ENCODE measurements at regions not wholly inside any gene's neighbourhood (a gene's known extent, or its start where the extent isn't known, plus 50 kb on each side); places are given as distances from the start of the nearest gene placed in this dataset.

DNA sequence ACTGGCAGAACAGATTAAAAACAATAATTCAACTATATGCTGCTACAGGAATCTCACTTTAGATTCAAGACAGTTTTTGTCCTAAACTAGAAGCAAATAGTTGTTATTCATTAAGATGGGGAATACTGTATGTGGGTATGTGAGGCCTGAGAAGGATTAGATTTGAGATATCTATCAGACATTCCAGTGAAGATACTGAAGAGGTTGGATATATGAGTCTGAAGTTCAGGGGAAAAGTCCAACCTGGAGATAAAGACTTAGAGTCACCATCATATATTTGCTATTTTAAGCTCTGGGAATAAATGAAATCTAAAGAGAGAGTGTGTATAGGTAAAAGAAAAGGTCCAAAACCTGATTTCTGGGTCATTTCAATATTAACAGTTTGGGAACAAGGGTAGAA is 96.2 kb upstream of the RBBP8 start:
- H3K4me1 ChIP-seq (ENCODE audit: control insufficient read depth, insufficient read depth, low read length) = peaks cover 11% of the 10 kb centered on the region
- H3K27me3 ChIP-seq (ENCODE audit: control insufficient read depth, insufficient read depth, low read length) = no peaks in the 10 kb centered on the region
- H3K9me3 ChIP-seq (ENCODE audit: control insufficient read depth, insufficient read depth, low read depth, low read length) = no peaks in the 10 kb centered on the region
- H3K36me3 ChIP-seq (ENCODE audit: control insufficient read depth, insufficient read depth, low read length) = no peaks in the 10 kb centered on the region
- H3K27ac ChIP-seq (ENCODE audit: low read depth, low read length) = no peak overlapping the region
- no peak overlapping the region for H3K4me3 ChIP-seq (ENCODE audit: low read depth, low read length)
- no peak overlapping the region for H3K9ac ChIP-seq (ENCODE audit: low read length)

DNA sequence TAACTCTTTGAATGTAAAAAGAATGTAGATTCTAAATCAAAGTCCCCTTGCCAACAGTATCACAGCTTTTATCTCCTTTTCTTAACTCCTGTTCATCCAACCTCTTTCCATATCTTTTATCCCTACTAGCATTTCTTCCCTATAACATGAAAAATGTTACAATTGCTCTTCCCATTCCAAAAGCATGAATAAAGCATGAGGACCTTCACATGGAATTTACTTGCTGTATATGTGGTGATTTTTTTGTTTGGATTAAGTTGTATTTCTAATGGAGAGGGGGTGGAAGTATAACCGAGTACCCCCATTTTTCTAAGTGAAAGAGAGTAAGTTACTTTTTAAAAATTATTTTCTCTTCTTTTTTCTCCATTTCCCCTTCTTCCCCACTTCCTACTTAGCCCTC is 94.9 kb upstream of the RBBP8 start:
- Histone ChIP-seq H3K36me3 (ENCODE audit: control insufficient read depth, insufficient read depth, low read length) (no peaks in the 10 kb centered on the region), H3K4me1 (ENCODE audit: control insufficient read depth, insufficient read depth, low read length) (peaks cover 11% of the 10 kb centered on the region), H3K27ac (ENCODE audit: low read depth, low read length) (no peak overlapping the region), H3K27me3 (ENCODE audit: control insufficient read depth, insufficient read depth, low read length) (no peaks in the 10 kb centered on the region), H3K4me3 (ENCODE audit: low read depth, low read length) (no peak overlapping the region), H3K9me3 (ENCODE audit: control insufficient read depth, insufficient read depth, low read depth, low read length) (no peaks in the 10 kb centered on the region), H3K9ac (ENCODE audit: low read length) (no peak overlapping the region)

DNA sequence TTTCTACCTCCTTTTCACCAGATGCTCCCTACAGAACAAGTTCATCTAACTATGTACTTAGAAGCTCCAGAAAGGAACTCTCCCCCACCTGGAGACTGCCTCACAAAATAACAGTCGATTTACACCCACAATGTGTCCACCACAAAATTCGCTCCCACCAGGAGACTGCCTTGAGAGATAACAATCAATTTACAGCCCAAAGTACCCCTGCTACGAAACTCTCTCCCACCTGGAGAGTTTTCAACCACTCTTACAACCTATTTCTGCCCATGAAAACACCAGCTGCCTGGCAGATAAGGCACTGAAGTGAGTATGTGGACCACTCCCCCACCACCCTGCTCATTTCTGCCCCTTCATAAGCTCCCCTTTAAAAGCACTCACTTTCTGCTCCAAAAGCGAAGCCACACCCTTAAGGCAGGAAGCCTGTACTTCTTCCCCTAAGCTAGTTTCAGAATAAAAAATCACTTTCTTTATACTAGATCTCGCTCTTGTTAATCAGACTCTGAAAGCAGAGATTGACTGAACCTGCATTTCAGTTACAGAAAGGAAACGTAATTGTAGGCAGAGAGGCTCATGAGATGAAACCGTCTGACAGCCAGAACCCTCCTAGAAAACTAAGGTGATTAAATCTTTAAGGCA is 94.4 kb upstream of the RBBP8 start:
- Histone ChIP-seq H3K4me1 (ENCODE audit: control insufficient read depth, insufficient read depth, low read length) (peaks cover 11% of the 10 kb centered on the region), H3K9me3 (ENCODE audit: control insufficient read depth, insufficient read depth, low read depth, low read length) (no peaks in the 10 kb centered on the region), H3K36me3 (ENCODE audit: control insufficient read depth, insufficient read depth, low read length) (no peaks in the 10 kb centered on the region), H3K27ac (ENCODE audit: low read depth, low read length) (no peak overlapping the region), H3K27me3 (ENCODE audit: control insufficient read depth, insufficient read depth, low read length) (no peaks in the 10 kb centered on the region), H3K4me3 (ENCODE audit: low read depth, low read length) (no peak overlapping the region), H3K9ac (ENCODE audit: low read length) (no peak overlapping the region)

DNA sequence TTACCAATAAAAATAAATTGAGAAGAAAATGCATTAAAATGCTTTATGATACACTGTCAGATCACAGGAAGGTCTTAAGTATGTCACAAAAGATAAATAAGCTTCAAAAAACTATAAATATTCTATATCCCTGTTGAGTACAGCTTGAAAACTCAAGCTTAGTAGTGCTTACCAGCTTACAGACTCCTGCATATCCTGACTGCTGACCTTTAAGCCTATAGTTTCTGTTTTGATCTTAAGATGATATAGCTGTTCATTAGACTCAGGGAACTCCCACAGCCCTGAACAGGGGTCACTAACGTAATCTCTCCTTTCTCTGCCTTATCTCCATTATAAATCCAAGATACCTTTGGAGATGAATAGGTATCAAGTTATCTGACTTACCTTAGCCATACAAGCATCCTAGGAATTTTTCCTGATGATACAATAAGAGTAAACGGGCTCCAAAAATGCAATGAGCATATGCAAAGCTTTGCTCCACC is 93.7 kb upstream of the RBBP8 start:
- no peaks in the 10 kb centered on the region for H3K27me3 ChIP-seq (ENCODE audit: control insufficient read depth, insufficient read depth, low read length)
- no peaks in the 10 kb centered on the region for H3K9me3 ChIP-seq (ENCODE audit: control insufficient read depth, insufficient read depth, low read depth, low read length)
- H3K27ac ChIP-seq (ENCODE audit: low read depth, low read length) = no peak overlapping the region
- no peak overlapping the region for H3K4me3 ChIP-seq (ENCODE audit: low read depth, low read length)
- H3K4me1 ChIP-seq (ENCODE audit: control insufficient read depth, insufficient read depth, low read length) = peaks cover 11% of the 10 kb centered on the region
- H3K36me3 ChIP-seq (ENCODE audit: control insufficient read depth, insufficient read depth, low read length) = no peaks in the 10 kb centered on the region
- H3K9ac ChIP-seq (ENCODE audit: low read length) = no peak overlapping the region

DNA sequence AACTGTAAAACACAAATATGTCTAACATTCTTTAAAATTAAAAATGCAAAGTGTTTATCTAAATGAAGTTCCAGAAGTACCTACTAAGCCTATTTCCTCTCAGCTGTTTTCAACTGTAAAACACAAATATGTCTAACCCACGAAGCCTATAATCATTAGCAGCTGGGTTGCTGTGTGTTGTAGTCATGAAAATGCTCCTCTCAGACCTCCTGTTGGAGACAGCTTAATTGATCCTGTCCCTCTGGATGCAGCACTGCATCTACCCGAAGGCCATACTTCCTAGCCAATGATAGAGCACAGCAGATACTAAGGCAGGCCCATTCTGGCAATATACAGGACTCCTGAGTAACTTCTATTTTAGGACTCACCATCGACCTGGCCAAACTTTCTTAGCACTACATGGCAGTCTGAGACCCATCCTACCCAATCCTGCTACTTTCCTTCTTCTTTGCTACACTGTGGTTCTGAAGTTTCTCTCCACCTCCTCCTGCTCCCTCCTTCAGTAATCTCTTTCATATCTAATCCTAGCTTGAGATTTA is 92.5 kb upstream of the RBBP8 start:
- no peak overlapping the region for H3K27ac ChIP-seq (ENCODE audit: low read depth, low read length)
- H3K4me1 ChIP-seq (ENCODE audit: control insufficient read depth, insufficient read depth, low read length) = peaks cover 11% of the 10 kb centered on the region
- H3K9ac ChIP-seq (ENCODE audit: low read length) = no peak overlapping the region

DNA sequence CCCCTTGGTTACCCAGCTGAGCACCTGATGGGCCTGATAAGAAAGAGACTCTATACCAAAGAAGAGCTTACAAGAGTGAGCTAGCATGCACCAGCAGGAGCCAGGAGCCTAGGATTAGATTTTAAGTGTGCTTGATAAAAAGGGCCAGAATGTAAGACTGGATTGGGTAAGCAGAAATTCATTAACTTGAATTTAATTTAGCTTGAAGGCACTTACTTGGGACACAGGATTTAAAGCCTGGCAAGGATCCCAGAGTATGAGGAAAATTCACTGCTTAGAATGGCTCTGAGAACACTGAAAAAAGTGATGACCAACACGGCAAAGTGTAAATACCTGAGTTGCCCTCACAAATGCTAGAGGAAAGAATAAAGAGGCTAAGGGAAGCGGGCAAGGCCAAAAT is 91.3 kb upstream of the RBBP8 start:
- Histone ChIP-seq H3K36me3 (ENCODE audit: control insufficient read depth, insufficient read depth, low read length) (no peaks in the 10 kb centered on the region), H3K4me1 (ENCODE audit: control insufficient read depth, insufficient read depth, low read length) (peaks cover 11% of the 10 kb centered on the region), H3K27me3 (ENCODE audit: control insufficient read depth, insufficient read depth, low read length) (no peaks in the 10 kb centered on the region), H3K9ac (ENCODE audit: low read length) (no peak overlapping the region), H3K4me3 (ENCODE audit: low read depth, low read length) (no peak overlapping the region), H3K9me3 (ENCODE audit: control insufficient read depth, insufficient read depth, low read depth, low read length) (no peaks in the 10 kb centered on the region), H3K27ac (ENCODE audit: low read depth, low read length) (no peak overlapping the region)

More for the DNA sequence above, 92.5 kb upstream of the RBBP8 start:
- no peaks in the 10 kb centered on the region for H3K9me3 ChIP-seq (ENCODE audit: control insufficient read depth, insufficient read depth, low read depth, low read length)
- H3K27me3 ChIP-seq (ENCODE audit: control insufficient read depth, insufficient read depth, low read length) = no peaks in the 10 kb centered on the region
- no peak overlapping the region for H3K4me3 ChIP-seq (ENCODE audit: low read depth, low read length)
- H3K36me3 ChIP-seq (ENCODE audit: control insufficient read depth, insufficient read depth, low read length) = no peaks in the 10 kb centered on the region

DNA sequence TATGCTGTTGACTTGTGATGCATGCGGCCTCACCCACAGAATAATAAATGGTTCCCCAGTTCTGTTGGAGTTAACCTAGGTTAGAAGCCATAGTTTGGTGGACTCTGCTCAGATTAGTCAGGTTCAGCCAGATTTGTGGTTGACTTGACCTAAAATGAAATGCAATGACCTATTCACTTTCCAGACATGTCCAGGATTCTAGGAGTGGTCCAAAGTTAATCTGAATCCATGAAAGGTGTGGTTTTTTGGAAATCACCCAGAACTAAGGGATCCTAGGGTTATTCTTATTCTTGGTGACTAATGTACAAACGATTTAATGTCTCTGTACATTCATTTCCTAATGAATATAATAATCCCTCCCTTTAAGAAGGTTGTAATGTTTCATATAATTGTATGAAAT is 88.9 kb upstream of the RBBP8 start:
- no peak overlapping the region for H3K27ac ChIP-seq (ENCODE audit: low read depth, low read length)

DNA sequence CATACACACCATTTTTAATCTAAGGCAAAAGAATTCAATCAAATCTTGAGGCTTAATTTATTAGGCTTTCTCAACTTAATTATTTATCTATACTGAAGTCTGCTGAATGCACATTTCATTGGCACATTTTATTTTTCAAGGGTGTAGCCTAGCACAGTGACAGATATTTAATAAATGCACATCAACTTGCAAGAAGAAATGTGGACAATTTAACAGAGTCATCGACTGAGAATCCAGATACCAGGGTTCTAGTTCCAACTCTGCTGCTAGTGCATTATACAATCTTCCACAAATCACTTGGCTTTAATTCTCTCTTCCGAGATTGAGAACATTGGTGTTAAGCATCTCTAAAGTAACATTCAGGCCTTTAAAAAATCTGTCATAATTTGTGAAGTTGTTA is 88.5 kb upstream of the RBBP8 start:
- Histone ChIP-seq H3K27me3 (ENCODE audit: control insufficient read depth, insufficient read depth, low read length) (no peaks in the 10 kb centered on the region), H3K9me3 (ENCODE audit: control insufficient read depth, insufficient read depth, low read depth, low read length) (no peaks in the 10 kb centered on the region), H3K27ac (ENCODE audit: low read depth, low read length) (no peak overlapping the region), H3K4me3 (ENCODE audit: low read depth, low read length) (no peak overlapping the region), H3K36me3 (ENCODE audit: control insufficient read depth, insufficient read depth, low read length) (no peaks in the 10 kb centered on the region), H3K4me1 (ENCODE audit: control insufficient read depth, insufficient read depth, low read length) (no peaks in the 10 kb centered on the region), H3K9ac (ENCODE audit: low read length) (no peak overlapping the region)

More for the DNA sequence above, 88.9 kb upstream of the RBBP8 start:
- Histone ChIP-seq H3K4me3 (ENCODE audit: low read depth, low read length) (no peak overlapping the region), H3K36me3 (ENCODE audit: control insufficient read depth, insufficient read depth, low read length) (no peaks in the 10 kb centered on the region), H3K9ac (ENCODE audit: low read length) (no peak overlapping the region), H3K4me1 (ENCODE audit: control insufficient read depth, insufficient read depth, low read length) (no peaks in the 10 kb centered on the region), H3K27me3 (ENCODE audit: control insufficient read depth, insufficient read depth, low read length) (no peaks in the 10 kb centered on the region), H3K9me3 (ENCODE audit: control insufficient read depth, insufficient read depth, low read depth, low read length) (no peaks in the 10 kb centered on the region)

DNA sequence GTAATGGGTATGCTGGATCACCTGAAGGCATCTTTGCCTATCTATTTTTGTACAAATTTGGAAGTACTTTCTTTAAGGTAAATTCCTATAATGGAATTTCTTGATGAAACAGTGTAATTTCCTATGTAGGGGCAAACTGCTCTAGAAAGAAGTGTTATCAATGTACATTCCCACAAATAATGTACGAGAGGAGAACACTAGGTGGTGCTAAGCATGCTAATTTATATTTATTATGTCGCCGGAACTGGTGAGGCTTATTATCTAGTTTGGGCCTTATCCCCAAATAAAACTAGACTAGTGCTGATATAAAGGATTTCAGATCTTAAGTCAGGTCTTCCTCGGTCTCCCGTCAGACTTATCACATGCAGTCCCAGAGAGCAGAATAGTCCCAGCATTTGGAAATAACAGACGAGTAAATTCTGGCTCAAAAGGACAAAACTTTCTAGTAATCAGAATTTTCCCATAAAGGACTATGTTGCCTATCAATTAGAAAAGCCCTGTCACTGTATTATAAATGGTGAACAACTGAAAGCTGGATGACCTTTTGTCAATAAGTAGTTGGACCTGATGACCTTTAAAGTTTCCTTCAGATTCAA is 86.9 kb upstream of the RBBP8 start:
- H3K4me1 ChIP-seq (ENCODE audit: control insufficient read depth, insufficient read depth, low read length) = no peaks in the 10 kb centered on the region
- H3K4me3 ChIP-seq (ENCODE audit: low read depth, low read length) = no peak overlapping the region
- no peak overlapping the region for H3K9ac ChIP-seq (ENCODE audit: low read length)
- H3K9me3 ChIP-seq (ENCODE audit: control insufficient read depth, insufficient read depth, low read depth, low read length) = no peaks in the 10 kb centered on the region
- H3K27ac ChIP-seq (ENCODE audit: low read depth, low read length) = no peak overlapping the region
- no peaks in the 10 kb centered on the region for H3K36me3 ChIP-seq (ENCODE audit: control insufficient read depth, insufficient read depth, low read length)
- H3K27me3 ChIP-seq (ENCODE audit: control insufficient read depth, insufficient read depth, low read length) = no peaks in the 10 kb centered on the region

DNA sequence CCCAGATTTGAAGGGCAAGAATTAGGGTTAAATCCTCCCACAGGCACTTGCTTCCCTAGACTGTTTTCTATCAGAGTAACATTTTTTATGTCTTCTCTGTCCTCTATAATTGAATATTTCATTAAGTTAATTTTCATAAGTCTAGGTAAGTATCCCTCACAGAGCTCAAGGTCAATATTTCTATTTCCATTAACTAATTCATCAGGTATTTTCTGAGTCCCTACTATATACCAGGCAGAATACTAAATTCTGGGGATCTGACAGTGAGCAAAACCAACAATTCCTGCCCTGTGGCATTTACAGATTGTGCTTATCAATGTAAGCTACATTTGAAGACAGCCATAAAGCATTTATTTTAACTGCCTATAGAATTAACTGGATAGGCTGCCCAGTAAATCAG is 86.4 kb upstream of the RBBP8 start:
- Histone ChIP-seq H3K27me3 (ENCODE audit: control insufficient read depth, insufficient read depth, low read length) (no peaks in the 10 kb centered on the region), H3K9ac (ENCODE audit: low read length) (no peak overlapping the region), H3K4me1 (ENCODE audit: control insufficient read depth, insufficient read depth, low read length) (no peaks in the 10 kb centered on the region), H3K9me3 (ENCODE audit: control insufficient read depth, insufficient read depth, low read depth, low read length) (no peaks in the 10 kb centered on the region), H3K27ac (ENCODE audit: low read depth, low read length) (no peak overlapping the region), H3K4me3 (ENCODE audit: low read depth, low read length) (no peak overlapping the region), H3K36me3 (ENCODE audit: control insufficient read depth, insufficient read depth, low read length) (no peaks in the 10 kb centered on the region)

DNA sequence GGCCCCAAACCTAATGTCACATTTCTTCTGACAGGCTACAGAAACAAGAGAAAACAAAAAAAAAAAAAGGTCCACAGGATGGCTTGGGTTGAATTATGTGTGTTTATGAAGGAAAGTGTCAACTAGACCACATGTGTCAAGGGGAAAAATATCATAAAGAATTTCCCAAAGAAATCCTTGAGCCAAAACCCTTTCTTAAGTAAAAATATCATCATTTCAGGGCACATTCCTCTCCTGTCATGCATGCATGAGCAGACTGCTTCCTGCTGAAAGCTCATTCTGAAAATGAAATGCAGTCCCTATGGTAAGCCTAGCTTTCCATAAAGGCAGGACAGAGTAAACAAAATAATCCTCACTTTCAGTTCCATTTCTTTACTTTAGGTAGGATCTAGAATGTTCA is 85.7 kb upstream of the RBBP8 start:
- no peaks in the 10 kb centered on the region for H3K36me3 ChIP-seq (ENCODE audit: control insufficient read depth, insufficient read depth, low read length)
- no peaks in the 10 kb centered on the region for H3K9me3 ChIP-seq (ENCODE audit: control insufficient read depth, insufficient read depth, low read depth, low read length)
- H3K9ac ChIP-seq (ENCODE audit: low read length) = no peak overlapping the region
- H3K27ac ChIP-seq (ENCODE audit: low read depth, low read length) = no peak overlapping the region
- no peaks in the 10 kb centered on the region for H3K27me3 ChIP-seq (ENCODE audit: control insufficient read depth, insufficient read depth, low read length)
- H3K4me3 ChIP-seq (ENCODE audit: low read depth, low read length) = no peak overlapping the region
- no peaks in the 10 kb centered on the region for H3K4me1 ChIP-seq (ENCODE audit: control insufficient read depth, insufficient read depth, low read length)
